ENCODE measurements at regions not wholly inside any gene's neighbourhood (a gene's known extent, or its start where the extent isn't known, plus 50 kb on each side); places are given as distances from the start of the nearest gene placed in this dataset.

GRCh38 chr16:61149709-61150108 lies 886.5 kb downstream of the CDH8 start:
- no peak for TF ChIP-seq CTCF (conservative IDR thresholded peaks at IDR 0.05; ENCODE audit: control insufficient read depth, insufficient read depth, low read depth, low read length)
- no peak overlapping the region for H3K4me3 ChIP-seq (ENCODE audit: control insufficient read depth, low read depth, low read length)
- DNase-seq (ENCODE audit: low read depth): no peak

- TF ChIP-seq CTCF (conservative IDR thresholded peaks at IDR 0.05; ENCODE audit: control insufficient read depth, insufficient read depth, low read depth, low read length): no peak
- H3K4me3 ChIP-seq (ENCODE audit: control insufficient read depth, low read depth, low read length): no peak overlapping the region
- DNase-seq (ENCODE audit: low read depth): no peak
These were observed 887.3 kb downstream of the CDH8 start for GRCh38 chr16:61148930-61149329.

GRCh38 chr16:61146429-61146828 lies 889.8 kb downstream of the CDH8 start:
- DNase-seq (ENCODE audit: low read depth): no peak
- H3K4me3 ChIP-seq (ENCODE audit: control insufficient read depth, low read depth, low read length): no peak overlapping the region
- no peak for TF ChIP-seq CTCF (conservative IDR thresholded peaks at IDR 0.05; ENCODE audit: control insufficient read depth, insufficient read depth, low read depth, low read length)

- no peak overlapping the region for H3K4me3 ChIP-seq (ENCODE audit: control insufficient read depth, low read depth, low read length)
- DNase-seq (ENCODE audit: low read depth): no peak
- no peak for TF ChIP-seq CTCF (conservative IDR thresholded peaks at IDR 0.05; ENCODE audit: control insufficient read depth, insufficient read depth, low read depth, low read length)
These were observed 904.8 kb downstream of the CDH8 start for GRCh38 chr16:61131447-61131846.

GRCh38 chr16:61128545-61129323 lies 907.5 kb downstream of the CDH8 start:
- no peak for DNase-seq (ENCODE audit: low read depth)
- H3K4me3 ChIP-seq (ENCODE audit: control insufficient read depth, low read depth, low read length): no peak overlapping the region
- TF ChIP-seq CTCF (conservative IDR thresholded peaks at IDR 0.05; ENCODE audit: control insufficient read depth, insufficient read depth, low read depth, low read length): no peak

GRCh38 chr16:61105544-61105943 lies 930.7 kb downstream of the CDH8 start:
- H3K4me3 ChIP-seq (ENCODE audit: control insufficient read depth, low read depth, low read length): no peak overlapping the region
- TF ChIP-seq CTCF (conservative IDR thresholded peaks at IDR 0.05; ENCODE audit: control insufficient read depth, insufficient read depth, low read depth, low read length): no peak
- DNase-seq (ENCODE audit: low read depth): no peak
